Cerebellar cortex (tissue), 1 donor: ENCODE measurements at regions not wholly inside any gene's neighbourhood (a gene's known extent, or its start where the extent isn't known, plus 50 kb on each side); places are given as distances from the start of the nearest gene placed in this dataset.
"Not testable (repeated sequence)": the region's sequence is repeated elsewhere in the genome, so short reads cannot be mapped to it uniquely, and the experiment has no call there.

Source experiments
- DNase-seq: peaks from one replicate; pipeline ENCODE4 v3.0.0-alpha.2; 2015; ENCODE audit warnings: low spot score

GRCh38 chr5:92695123-92696003, 885.7 kb downstream of the NR2F1-AS1 start:
- DNase-seq, result peak; percentile 80

DNA sequence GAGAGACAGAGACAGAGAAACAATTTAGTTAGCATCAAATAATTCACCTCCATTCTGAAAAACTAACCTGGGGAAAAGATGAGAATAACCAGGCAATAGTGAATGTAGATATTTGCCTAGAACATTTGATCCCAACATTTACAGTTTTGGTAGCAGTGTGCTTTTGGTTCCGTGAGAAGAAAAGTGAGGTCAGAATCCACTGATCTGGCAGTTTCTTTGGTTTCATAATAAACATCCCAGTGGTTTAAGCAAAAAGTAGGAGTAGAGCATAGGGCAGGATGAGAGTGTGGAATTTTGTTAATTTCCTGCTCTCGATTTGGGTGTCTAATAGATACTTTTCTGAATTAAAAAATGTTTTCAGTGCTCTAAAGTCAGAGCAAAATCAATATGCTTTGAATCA, 887.0 kb downstream of the NR2F1-AS1 start:
- no peak for DNase-seq

DNA sequence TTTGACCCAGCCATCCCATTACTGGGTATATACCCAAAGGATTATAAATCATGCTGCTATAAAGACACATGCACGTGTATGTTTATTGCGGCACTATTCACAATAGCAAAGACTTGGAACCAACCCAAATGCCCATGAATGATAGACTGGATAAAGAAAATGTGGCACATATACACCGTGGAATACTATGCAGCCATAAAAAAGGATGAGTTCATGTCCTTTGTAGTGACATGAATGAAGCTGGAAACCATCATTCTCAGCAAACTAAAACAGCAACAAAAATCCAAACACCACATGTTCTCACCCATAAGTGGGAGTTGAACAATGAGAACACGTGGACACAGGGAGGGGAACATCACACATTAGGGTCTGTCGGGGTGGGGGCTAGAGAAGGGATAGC, 889.1 kb downstream of the NR2F1-AS1 start:
- not testable (repeated sequence) for DNase-seq

DNA sequence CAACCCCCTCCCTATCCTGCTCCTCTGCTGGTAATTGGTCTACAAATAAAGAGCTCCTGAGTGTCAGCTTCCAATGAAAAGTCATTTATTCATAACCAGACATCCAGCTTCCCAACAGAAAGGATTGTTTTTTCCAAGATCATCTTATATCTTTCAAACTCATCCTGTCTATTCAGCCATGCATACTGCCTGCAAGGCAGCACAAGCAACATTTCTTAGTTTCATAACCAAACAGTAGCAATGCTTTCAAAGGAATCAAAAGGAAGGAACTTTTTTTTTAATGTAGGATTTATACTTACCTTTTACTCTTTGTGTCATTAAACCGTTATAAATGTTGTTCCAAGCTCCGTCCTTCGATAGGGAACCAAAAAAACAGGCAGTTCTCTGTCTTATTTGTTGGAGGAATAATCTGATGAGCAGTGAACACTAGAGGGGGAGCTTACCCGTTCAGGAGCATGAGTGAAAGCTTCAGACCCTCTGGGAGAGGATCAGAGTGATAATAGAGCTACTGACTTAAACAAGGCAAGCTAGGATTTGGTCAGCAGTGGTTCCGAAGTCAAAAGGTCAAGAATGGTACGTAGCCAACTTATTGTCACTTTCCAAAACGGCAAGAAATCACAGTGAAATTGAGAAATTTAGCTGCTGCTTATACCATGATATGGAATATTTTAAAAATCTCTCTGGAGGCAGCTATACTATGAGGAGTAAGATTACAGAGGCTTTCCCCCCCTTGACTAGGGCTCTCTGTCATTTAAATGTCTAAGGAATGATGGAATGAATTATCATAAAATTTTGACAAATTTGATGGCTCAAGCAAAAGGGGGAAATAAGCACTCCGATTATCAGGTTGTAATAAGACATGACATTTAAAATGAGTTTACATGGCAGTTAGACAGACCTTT, 892.9 kb downstream of the NR2F1-AS1 start:
- peak; percentile 90 for DNase-seq

DNA sequence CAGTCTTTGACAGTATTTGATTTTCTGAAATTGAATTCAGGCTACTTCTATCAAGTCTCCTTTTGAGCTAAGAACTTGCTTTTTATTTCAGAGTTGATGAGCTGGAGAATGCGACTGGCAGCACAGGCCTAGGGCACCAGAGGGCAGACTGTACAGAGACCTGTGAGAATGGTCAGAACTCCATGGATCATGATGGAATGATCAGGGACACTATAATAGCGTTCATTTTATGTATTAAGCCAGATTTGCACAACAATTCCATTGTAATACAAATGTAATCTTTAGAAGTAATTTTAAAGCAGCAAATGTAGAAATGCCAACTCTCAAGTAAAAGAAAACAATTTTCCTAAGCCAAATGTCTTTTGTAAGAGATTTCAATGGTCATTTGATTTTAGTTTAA, 902.4 kb downstream of the NR2F1-AS1 start:
- peak; percentile 55 for DNase-seq

DNA sequence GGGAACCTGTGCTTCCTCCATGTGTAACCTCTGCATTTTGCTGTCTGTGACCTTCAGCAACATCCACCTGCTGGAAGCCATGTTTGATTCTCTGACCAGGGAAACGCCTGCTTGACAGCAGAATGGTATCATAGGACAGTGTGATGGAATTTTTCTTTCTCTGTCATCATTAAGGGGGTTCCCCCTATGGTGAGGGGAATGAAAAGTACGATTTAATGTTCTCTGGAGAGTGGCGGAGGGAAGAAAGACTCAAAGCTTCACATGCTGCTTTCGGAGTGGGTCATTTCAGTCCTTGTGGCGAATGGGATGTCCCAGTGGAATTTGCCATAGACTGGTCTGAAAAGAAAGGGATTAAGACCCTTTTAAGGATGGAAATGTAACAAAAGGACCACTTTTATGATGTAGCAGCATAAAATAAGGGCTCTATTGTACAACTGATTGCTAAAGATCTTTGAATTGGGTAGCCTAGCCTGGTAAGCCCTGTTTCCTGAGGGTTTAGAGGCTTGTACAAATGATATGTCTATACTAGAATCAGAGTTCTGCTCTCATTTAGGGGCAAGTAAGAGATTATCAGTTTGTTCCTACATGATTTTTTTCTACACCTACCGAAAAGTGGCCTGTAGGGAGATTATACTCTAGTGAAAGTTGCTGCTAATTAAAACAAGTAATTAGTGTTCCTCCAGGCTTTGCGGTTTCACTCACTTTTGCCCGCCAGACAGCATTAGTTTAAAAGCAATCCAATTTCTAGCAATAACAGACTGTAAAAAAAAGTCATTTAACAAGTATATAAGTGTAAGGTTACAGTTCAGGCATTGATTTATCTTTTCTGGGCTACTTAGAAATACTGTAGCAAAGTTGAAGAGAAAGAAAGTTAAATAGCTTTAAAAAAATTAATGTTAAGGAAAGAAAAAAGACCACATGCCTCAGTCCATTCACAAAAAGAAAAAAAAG, 904.5 kb downstream of the NR2F1-AS1 start:
- peak; percentile 50 for DNase-seq

DNA sequence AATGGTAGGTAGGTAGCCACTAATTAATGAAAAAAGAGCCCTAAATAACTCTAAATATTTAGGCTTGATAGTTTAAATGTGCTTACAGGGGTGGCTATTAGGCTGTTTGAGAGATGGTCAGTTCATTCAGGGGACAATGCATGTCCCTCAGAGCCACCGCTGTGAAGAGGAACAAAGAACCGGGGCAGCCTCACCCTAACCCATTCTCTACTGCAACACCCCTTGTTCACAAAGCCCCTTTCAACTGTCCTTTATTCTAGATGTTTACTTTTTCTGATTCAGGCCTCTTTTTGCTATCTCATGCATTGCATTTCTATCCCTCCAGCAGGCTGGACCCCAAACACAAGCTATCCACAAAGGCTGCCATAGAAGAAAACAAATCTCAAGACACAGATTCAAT, 906.7 kb downstream of the NR2F1-AS1 start:
- no peak for DNase-seq

- DNase-seq, result no peak
Measured at GRCh38 chr5:92665506-92665905, 915.5 kb downstream of the NR2F1-AS1 start.

- no peak for DNase-seq
Measured at GRCh38 chr5:92662741-92663140, 918.3 kb downstream of the NR2F1-AS1 start.

DNA sequence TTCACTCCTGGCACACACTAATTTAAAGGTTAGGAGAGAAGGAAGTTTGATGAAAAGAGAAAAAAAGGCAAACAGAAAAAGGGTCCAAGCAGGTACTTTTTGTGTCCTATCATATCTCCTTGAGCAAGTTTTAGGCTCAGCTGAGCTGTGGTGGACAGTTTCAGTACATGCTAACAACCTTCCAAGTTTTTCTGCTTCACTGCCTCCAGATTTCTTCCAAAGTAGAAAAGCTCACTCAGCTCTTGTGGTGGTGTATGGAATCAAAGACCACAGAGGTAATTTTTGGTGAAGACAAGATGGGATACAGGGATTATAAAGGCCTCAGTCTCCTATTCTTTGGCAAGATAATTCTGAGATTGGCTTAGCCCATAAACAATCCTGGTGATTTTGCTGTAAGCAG, 921.8 kb downstream of the NR2F1-AS1 start:
- DNase-seq, result no peak

DNA sequence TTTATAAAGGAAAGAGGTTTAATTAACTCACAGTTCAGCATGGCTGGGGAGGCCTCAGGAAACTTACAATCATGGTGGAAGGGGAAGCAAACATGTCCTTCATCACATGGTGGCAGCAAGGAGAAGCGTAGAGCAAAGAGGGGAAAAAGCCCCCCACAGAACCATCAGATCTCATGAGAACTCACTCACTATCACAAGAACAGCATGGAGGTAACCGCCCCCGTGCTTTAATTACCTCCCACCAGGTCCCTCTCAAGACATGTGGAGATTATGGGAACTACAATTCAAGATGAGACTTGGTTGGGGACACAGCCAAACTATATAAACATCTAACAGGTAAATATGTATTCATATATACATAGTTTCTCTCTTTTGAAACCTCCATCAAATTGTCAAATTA, 926.4 kb downstream of the NR2F1-AS1 start:
- not testable (repeated sequence) for DNase-seq

DNA sequence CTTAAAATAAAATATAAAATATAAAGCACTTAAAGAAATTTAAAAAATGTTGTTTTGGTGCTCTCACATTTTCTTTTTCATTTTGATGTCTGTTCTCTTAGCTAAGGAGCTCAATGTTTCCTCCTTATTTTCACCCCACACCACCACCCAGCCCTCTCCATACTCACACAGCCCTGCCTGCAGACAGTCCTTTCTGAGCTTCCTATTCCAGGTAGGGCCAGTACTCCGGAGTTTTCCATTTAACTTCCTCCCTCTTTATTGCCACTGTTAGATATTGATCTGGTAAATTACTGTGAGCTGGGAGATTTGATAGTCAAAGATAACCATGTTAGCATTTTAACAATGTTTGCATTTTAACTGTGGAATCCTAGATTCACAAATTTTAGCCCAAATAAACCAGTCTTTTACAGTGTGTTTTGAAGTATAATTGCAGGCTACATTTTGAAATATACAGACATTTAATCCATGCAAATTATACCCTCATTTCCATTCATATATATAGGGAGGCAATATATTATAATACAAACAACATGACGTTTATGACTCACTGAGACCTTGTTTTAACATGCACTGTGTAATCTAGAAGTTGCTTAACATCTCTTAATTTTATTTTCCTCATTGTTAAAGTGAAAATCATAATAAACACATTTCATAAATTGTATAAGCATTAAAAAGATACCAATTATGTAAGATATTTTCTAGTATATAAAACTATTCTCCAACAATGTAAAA, 927.1 kb downstream of the NR2F1-AS1 start:
- DNase-seq, result no peak

- DNase-seq, result no peak
Measured at GRCh38 chr5:92652756-92653155, 928.3 kb downstream of the NR2F1-AS1 start.

- DNase-seq, result peak; percentile 66
Measured at GRCh38 chr5:92644266-92644886, 936.6 kb downstream of the NR2F1-AS1 start.

GRCh38 chr5:92641031-92641962, 939.7 kb downstream of the NR2F1-AS1 start:
- DNase-seq, result peak; percentile 84

- no peak for DNase-seq
Measured at GRCh38 chr5:92640340-92640739, 940.7 kb downstream of the NR2F1-AS1 start.

GRCh38 chr5:92637960-92638359, 943.1 kb downstream of the NR2F1-AS1 start:
- peak; percentile 23 for DNase-seq

GRCh38 chr5:92637247-92637646, 943.8 kb downstream of the NR2F1-AS1 start:
- DNase-seq, result no peak

DNA sequence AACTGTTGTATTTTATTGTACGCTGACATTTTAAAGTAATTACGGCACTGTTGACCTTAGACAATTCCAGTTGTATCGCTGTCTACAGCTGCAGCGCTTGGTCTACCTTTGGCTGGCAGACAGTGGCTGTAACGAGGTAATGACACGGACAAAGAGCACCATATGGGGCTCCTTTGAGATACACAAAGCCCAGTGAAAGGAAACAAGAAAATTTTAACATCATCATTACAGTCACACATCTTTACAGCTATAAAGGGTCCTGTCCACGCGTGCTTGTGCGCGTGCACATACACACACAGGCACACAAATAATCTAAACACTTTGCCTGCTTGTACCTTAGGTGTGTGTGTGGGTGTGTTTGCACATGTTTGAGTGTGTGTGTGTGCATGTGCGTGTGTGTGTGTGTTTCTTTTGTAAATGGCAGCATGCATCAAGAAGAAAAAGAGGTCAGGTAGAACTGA, 946.0 kb downstream of the NR2F1-AS1 start:
- DNase-seq, result peak; percentile 41
